GM19397 (cell line): ENCODE measurements at regions not wholly inside any gene's neighbourhood (a gene's known extent, or its start where the extent isn't known, plus 50 kb on each side); places are given as distances from the start of the nearest gene placed in this dataset.
"Not testable (repeated sequence)": the region's sequence is repeated elsewhere in the genome, so short reads cannot be mapped to it uniquely, and the experiment has no call there.

Experiments
- ATAC-seq: cut with Tn5 transposase; IDR thresholded peaks from one replicate; pipeline ENCODE4 v1.9.1; 2021; ENCODE audit warnings: mild to moderate bottlenecking, moderate library complexity; ENCODE audit not compliant: unreplicated experiment

DNA sequence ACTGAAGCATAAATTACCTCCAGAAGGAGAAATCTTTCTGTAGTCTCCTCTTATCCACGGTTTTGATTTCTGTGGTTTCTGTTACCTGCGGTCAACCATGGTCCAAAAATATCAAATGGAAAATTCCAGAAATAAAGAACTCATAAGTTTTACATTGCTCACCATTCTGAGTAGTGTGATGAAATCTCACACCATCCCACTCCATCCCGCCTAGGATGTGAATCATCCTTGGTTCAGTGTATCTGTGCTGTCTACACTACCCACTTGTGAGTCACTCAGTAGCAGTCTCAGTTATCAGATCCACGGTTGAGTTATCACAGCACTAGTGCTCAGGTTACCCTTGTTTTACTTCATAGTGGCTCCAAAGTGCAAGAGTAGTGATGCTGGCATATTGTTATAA is 371.2 kb downstream of the NFIB start:
- ATAC-seq = no peak

DNA sequence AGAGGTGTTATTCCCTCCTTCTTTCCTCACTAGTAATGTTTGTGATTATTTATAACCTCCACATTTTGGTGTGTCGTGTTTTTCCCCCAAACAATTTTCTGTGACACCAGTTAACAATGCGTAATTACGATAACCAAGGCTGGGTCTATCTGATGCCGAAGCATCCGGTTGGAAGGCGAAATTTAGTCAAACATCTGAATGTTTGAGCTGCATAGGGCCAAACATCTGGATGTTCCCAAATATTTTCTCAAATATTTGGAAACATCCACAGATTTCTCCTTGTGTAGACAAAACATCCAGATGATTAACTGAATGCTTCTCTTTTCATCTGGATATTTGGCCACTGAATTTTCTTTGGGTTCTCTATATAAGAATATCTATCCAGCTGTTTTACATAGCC is 371.7 kb downstream of the NFIB start:
- ATAC-seq = no peak

DNA sequence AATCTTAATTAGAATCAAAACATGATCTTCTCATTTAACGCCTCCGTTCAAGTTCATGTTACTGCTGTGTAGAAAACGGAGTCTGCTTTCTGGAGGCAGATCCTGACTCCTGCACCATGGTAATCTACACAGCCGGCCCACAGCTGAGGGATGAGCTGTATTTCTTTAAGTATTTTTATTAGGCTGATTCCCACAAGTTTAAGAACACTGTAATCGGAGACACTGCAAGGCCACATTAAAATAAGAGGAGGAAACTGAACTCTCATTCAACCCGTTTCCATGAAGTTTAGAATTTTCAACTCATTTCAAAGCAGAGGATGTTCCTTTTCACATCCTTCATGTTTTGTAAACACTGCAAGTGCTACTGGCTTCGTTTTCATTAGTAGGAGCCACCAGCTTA is 372.2 kb downstream of the NFIB start:
- no peak for ATAC-seq

- no peak for ATAC-seq
These were observed 374.0 kb downstream of the NFIB start for GRCh38 chr9:13939701-13940490.

DNA sequence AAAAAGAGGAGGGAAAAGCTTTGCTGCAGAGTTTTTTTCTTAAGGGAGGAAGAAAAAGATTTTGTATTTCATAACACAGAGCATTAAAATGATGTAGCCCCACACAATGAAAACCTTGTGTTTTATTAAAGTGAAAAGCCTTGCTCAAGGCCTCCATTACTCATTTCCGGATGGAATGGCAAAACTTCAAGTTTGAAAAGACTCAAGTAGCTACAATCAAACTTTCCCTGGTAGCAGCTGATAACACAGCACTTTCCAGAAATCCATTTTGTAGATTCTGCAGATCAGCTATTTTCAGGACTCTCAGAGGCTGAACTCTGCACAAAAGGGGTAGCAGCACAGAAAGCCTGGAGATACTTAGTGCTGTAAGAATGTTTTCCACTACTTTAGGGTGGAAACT is 374.8 kb downstream of the NFIB start:
- no peak for ATAC-seq

GRCh38 chr9:13934416-13934815 is 379.5 kb downstream of the NFIB start:
- no peak for ATAC-seq

- ATAC-seq = no peak
These were observed 380.7 kb downstream of the NFIB start for GRCh38 chr9:13933268-13933656.

DNA sequence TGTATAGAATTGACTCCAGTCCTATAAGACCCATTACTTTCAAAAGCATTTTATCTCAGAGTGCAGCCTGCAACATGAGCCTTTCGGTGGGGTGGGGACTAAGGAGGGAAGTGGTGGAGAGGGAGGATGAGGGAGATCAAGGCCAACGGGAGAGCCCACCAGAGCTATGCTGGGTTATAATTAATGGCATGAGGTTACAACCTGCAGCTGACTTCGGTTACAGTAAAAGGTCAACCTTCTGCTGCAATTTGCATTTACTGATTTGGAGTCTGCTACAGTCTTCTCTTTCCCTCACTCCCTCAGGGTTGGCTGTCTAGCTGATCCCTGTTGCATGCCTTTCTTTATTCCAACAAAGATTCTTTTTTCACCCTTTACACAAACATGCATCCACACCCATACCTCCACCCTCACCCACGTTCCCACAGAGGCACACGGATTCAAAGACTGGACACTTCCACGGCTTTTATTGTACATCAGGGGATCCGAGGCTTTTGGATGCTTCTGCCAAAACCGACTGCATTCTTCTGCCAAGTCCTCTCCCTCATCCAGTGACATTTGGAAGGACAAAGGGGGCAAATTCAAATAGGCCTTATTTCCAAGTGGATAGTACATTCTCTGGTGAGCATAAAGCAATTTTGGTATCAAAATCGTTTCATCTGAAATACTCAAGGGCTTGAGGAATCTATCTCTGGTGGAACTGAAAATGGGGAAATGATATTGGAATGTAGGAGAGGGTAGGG is 381.2 kb downstream of the NFIB start:
- ATAC-seq = no peak

DNA sequence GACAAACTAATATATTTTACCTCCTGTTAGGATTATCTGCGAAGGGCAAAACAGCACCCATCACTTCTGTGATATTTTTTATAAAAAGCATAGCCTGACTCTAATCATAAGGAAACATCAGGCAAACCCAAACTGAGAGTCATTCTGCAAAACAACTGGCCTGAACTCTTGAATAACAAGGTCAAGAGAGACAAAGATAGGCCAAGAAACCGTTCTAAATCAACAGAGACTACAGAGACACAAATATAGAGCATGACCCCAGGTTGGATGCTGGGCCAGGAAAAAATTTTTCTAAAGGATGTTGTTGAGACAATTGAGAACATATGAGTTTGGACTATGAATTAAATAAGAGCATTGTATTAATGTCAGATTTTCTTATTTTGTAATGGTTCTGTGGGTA is 384.9 kb downstream of the NFIB start:
- no peak for ATAC-seq

GRCh38 chr9:13923381-13923780 is 390.6 kb downstream of the NFIB start:
- ATAC-seq = no peak

DNA sequence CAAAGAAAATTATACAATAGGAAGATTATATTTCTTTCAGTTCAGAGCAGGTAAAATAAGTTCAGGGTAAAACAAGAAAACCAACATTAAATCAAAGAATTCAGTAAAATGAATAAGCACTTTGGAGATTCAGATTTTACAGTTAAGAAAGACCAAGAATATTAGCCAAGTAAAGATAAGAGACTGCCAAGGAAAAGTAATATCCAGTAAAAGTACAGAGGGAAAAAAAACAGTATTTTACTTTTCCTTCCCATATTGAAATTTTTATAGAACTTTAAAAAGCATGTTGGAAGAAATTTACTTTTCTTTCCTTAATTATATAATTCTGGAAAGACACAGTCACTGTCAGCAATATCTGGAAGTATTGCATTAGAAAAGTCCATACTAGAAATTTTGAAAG is 393.4 kb downstream of the NFIB start:
- ATAC-seq = no peak

DNA sequence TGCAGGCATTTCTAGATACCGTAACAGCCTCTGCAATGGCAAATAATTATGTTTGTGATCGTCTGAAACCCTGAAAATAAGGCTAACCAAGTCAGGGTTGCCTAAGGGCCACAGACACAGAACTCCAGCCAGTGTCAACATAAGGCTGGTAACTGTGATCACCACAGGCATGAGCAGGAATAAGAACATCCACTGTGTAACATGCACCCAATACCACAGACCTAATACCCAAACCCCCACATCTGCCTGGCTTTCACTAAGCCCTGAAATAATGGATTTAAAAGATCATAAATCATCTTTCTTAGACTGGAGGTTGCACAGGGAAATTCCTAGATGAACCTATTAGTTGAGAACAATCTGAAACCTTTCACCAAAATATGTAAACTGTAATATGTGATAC is 394.5 kb downstream of the NFIB start:
- no peak for ATAC-seq

GRCh38 chr9:13917534-13917933 is 396.4 kb downstream of the NFIB start:
- no peak for ATAC-seq

DNA sequence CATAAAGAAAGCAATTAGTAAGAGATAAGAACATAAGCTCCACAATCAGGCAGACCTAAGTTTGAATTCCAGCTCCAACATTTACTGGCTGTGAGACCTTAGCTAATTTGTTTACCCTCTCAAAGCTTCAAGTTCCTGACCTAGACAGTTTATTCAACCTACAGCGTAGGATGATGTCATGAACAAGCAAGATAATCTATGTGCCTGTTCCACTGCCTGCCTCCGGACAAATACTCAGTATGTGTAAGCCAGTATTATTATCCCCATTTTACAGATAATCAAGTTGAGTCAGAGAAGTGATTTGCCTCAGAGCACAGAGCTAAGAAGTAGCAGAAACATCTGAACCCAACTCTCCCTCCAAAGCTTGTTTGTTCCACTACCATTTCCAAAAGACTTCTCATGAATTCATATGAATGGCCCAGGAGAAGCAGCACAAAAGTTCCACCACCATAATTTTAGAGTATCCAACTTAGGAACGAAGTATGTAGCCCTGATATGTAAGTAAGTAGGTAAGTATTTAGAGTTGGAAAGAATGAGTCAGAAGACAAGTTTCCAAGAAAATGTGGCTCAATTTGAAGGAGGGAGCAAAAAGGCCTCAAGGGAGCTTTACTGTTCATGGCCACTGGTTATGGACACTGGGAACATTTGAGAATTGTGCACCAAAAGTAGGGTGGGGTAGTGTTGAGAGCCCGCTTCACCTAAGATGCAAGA is 398.2 kb downstream of the NFIB start:
- ATAC-seq = no peak

- ATAC-seq = no peak
These were observed 398.8 kb downstream of the NFIB start for GRCh38 chr9:13915131-13915530.

DNA sequence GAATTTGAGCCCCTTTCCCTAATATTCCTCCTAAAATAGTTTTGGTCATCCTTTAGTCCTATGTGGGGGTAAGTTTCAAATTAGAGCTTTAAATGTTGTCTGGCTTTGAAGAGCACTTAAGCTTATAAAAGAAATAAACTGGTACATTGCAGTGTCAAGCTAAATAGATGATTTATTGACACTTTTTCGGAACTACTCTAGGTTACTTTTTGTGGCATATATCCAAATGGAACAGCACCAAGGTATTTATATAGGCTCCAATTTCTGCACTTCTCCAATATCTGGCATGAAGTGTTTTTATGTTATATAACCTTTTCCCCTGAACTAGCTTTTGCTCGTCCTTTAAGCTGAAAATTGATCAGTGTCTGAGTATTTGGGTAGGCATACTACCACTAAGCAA is 402.5 kb downstream of the NFIB start:
- ATAC-seq = no peak

DNA sequence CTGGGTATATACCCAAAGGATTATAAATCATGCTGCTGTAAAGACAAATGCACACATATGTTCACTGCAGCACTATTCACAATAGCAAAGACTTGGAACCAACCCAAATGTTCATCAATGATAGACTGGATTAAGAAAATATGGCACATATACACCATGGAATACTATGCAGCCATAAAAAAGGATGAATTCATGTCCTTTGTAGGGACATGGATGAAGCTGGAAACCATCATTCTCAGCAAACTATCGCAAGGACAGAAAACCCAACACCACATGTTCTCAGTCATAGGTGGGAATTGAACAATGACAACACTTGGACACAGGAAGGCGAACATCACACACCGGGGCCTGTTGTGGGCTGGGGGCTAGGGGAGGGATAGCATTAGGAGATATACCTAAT is 406.1 kb downstream of the NFIB start:
- not testable (repeated sequence) for ATAC-seq

DNA sequence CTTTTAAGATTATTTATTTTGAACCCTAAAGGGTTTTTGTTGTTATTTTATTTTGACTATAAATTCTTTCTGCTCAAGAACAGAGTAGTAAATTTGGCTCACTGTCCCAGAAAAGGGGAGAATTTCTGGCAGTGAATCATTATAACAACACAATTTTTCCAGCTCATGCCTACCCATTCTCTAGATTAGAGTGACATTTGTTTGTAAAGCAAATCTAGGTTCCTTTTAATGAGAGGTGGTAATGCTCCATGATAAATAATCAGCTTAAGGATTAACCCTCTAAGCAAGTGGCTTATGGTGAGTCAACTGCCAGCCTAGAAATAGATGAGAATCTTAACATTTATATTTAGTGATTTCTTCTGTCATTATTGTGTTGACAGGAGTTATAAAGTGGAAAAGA is 409.2 kb downstream of the NFIB start:
- ATAC-seq = no peak

- ATAC-seq = no peak
These were observed 409.6 kb downstream of the NFIB start for GRCh38 chr9:13904311-13904710.

- ATAC-seq = no peak
These were observed 411.5 kb downstream of the NFIB start for GRCh38 chr9:13902286-13903066.

DNA sequence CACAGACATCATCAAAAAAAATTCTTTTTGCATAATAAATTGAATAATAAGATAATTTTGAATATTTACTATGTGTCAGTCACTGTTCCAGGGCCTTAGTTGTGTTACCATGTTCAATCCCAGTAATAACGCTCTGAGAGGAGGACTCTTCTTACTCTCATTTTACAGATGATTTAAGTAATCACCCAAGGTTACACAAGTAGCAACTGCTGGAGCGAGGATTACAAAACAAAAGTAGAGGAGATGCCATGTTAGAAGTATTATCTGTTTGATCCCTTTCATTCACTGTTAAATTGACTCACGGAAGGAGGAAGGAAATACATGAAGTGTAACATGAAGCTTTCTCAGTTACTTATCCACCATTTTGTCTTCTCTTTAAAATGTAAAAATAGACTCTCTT is 412.8 kb downstream of the NFIB start:
- no peak for ATAC-seq
